Activated CD4-positive, alpha-beta T cell treated with anti-CD3 and anti-CD28 coated beads, Interleukin-2, Interleukin-6, amounts not matched to agents 100 ng/mL and 50 ng/mL, durations not matched to agents 16 hours and 8 hours (primary cell): ENCODE measurements at regions not wholly inside any gene's neighbourhood (a gene's known extent, or its start where the extent isn't known, plus 50 kb on each side); places are given as distances from the start of the nearest gene placed in this dataset.

Experiments used
- DNase-seq: peaks from one replicate; pipeline ENCODE4 v3.0.0-alpha.2; 2020

- peak; percentile 36 for DNase-seq
These were observed 180.5 kb downstream of the ZNF365 start for GRCh38 chr10:62554632-62555199.

- DNase-seq, result no peak
These were observed 185.5 kb downstream of the ZNF365 start for GRCh38 chr10:62559481-62560200.

DNA sequence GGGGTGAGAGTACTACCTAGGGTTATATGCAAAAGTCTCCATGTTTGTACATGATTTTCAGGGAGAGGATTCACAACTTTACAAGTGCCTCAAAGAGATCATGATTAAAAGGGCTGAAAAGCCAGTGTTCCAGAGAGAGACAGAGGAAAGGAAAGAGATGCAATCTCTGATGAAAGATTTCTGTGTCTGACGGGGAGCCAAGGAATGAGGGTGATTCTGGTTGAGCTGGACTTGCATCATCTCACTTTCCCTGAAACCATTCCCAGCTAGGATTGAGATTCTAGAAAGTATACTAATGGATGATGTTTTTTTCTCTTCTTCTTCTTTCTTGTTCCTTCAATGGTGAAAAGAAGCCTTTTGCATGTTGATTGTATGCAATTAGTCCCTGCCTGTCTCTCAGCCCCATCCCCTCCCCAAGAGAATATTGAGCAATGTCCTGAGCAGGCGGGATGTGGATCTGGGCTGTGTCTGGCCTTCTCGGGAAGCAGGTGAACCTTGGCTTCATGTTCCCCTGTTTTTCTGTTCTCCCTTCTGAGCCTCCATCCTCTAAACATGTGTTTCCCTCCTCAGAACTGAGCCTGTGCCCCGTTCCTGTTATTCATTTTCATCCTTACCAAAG is 186.1 kb downstream of the ZNF365 start:
- no peak for DNase-seq

GRCh38 chr10:62561151-62561550 is 187.0 kb downstream of the ZNF365 start:
- no peak for DNase-seq

DNA sequence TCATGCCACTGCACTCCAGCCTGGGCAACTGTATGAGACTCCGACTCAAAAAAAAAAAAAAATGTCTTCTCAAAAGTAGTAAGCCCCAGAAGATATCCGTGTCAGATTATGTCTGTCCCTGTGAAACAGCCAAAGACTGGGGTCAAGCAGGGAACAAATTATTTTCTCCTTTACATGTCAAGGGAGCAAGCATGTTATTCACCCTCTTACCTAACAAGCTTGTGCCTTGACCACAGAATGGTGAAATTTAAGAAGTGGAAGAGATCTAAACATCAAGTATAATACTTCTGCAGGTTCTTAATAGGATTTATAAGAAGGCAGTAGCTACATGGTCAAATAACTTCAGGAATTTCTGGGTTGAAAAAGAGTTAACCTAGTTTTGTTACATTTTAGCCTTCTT is 187.9 kb downstream of the ZNF365 start:
- no peak for DNase-seq

DNA sequence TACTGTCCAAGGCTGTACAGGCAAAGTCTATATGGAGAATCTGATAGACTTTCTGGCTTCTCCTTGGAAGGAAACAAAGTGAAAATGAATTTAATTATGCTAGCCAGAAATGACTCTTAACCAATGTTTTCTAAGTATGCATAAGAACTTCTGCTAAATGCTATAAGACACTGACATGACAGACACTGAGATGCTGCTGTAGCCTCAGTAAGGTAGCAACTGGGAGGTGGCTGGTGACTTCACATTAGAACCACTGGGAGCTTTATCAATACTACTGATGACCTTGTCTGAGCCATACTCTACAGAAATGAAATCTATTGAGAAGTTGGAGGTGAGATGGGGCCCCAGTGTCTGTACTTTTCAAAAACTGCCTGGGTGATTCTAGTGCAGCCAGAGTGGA is 188.6 kb downstream of the ZNF365 start:
- peak; percentile 16 for DNase-seq

GRCh38 chr10:62573929-62574328 is 199.8 kb downstream of the ZNF365 start:
- no peak for DNase-seq

DNA sequence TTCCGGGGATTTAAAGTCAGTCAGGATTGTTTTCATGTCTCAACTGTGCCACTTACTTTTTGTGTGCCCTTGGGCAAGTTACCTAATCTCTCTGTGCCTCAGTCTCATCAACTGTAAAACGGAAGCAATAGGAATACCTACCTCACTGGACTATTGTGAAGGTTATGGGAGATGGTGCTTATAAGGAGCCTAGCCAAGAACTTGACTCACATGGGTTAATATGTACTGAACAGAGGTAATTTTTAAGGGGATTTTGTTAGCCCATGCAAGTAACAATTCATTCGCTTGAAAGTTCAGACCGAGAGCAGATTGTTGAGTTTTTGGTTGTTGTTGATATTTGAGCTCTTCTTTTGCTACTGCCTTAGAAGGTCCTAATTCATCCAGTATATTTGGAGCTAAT is 202.9 kb downstream of the ZNF365 start:
- no peak for DNase-seq

DNA sequence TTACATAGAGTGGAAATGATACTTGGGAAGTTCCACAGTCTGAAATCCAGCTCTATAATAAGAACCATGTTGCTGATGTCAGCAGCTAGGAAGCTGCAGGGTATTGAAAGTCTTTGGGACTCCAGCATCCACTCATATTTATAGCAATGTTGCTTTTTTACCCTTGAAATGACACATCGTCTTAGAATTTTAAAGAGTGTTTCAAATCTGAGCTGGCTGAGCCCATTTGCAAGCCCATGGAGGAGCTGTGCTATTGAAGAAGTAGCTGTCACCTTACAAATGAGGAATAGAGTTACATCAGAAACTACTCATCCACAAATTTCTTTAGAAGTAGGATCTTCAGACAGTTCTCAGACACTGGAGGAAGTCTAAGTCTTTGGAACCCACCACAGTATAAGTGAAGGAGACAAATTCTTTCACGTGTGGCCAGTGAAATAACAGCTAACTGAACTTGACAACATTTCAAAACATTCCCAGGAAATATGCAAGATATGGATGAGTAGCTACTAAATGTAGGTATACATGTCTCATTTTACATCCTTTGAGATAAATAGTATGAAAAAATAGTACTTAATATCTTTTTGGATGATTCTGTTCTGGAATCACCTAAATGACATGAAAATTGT is 203.6 kb downstream of the ZNF365 start:
- no peak for DNase-seq

DNA sequence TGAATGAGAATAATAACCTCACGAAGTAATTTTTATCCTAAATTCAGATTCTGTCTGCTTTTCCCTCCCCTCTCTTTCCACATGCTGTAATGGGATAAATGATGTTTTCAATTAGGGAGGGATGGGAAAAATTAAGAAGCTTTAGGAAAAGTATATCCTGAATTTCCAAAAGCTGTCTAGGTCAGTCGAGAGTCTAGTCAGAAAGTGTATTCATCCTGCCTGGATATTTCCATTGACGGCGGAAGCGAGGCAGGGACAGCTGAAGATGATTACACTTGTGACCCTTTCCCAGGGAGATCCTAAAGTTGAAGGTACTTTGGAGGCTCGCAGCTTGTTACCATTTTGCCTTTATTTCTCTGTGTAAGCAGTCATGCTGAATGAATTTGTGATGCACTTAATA is 204.1 kb downstream of the ZNF365 start:
- no peak for DNase-seq

- DNase-seq, result no peak
These were observed 204.7 kb downstream of the ZNF365 start for GRCh38 chr10:62578916-62579315.

DNA sequence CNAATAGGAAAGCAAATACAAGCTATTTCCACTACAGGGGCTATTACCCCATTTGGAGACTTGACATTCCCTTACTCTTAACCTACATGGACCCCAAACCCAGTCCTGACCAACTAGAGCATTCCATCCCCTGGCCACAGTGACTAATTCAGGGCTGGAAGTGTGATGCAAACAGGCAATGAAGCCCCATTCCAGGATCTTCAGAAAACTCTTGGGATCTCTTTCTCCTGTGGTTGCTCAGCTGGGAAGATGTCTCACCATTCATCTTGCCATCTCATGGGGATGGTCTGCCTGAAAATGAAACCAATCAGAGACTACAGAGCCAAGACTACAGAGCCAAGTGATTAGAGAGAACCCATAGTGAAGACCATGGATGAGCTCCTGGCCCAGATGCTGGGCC is 206.2 kb downstream of the ZNF365 start:
- DNase-seq, result no peak

GRCh38 chr10:62581351-62581750 is 207.2 kb downstream of the ZNF365 start:
- DNase-seq, result no peak

GRCh38 chr10:62582101-62582705 is 208.0 kb downstream of the ZNF365 start:
- DNase-seq, result no peak

GRCh38 chr10:62582804-62583208 is 208.6 kb downstream of the ZNF365 start:
- DNase-seq, result no peak

- DNase-seq, result no peak
These were observed 209.9 kb downstream of the ZNF365 start for GRCh38 chr10:62583876-62584615.

DNA sequence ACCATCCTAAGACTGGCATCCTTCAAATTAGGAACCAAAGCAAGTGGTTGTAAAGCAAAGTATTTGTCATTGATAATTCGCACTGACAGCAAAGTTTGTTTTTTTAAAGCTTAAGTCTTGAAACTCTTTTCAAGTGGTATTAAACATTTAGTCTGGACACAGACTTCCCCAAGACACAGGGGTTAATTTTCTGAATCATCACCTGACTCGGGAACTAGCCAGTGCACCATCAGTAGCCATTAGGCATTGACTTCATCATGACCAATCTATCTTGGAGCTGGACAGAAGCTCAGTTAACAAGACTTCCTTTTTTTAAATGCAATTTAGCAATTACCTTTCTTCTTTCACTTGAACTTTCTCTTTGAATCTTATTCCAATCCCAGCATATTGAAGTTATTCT is 210.6 kb downstream of the ZNF365 start:
- DNase-seq, result no peak

- no peak for DNase-seq
These were observed 211.1 kb downstream of the ZNF365 start for GRCh38 chr10:62585211-62585775.

GRCh38 chr10:62587011-62587410 is 212.8 kb downstream of the ZNF365 start:
- no peak for DNase-seq

GRCh38 chr10:62588116-62588515 is 213.9 kb downstream of the ZNF365 start:
- no peak for DNase-seq

- DNase-seq, result no peak
These were observed 214.8 kb upstream of the ADO start for GRCh38 chr10:62589689-62590088.

- DNase-seq, result no peak
These were observed 214.2 kb upstream of the ADO start for GRCh38 chr10:62590306-62590705.
